CD4-positive, alpha-beta T cell treated with Interleukin-21 for 1 hour (primary cell): ENCODE measurements at regions not wholly inside any gene's neighbourhood (a gene's known extent, or its start where the extent isn't known, plus 50 kb on each side); places are given as distances from the start of the nearest gene placed in this dataset.

Source experiments
- DNase-seq: peaks from one replicate; pipeline ENCODE4 v3.0.0-alpha.2; 2020

GRCh38 chr9:14427419-14427818 is 113.5 kb upstream of the NFIB start:
- DNase-seq = no peak

DNA sequence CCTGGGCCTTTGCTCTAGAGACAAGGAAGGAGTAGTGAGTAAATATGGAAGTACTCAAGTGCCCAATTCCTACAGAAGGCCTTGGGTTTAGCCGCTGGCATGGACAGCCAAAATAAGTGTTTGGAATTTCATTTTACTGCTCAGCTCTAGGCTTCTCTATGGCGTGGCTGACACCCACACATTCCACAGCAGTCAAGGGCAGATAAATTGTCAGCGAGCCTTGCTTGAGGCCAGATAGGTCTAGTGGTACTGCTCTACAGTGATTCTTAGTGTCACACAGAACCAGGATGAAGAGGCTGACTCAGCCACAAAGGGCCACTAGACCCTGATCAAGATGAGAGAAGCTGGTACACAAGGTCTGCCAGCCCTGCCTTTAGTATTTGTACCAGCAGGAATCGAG is 111.0 kb upstream of the NFIB start:
- DNase-seq = no peak

- DNase-seq = no peak
These were observed 110.3 kb upstream of the NFIB start for GRCh38 chr9:14424289-14424688.

DNA sequence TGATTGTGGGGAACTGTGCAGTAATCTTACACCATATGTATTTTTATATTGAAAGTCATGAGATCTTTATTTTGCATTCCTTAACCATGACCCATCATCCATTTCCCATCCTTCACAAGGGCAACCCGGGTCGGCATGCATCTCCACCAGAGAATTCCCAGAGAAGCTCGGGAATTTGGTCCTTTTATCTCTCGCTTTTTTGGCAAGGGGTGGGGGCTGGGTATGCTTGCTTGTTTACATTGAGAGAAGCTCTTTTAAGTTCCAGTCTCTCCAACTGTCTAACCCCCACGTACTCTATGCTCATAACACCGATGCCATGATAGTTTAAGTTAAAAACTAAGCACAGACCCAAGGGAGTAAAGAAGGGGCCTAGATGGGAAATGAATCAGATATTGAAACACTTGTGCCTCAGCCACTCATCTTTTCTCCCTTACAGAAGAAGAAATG is 109.9 kb upstream of the NFIB start:
- DNase-seq = no peak

DNA sequence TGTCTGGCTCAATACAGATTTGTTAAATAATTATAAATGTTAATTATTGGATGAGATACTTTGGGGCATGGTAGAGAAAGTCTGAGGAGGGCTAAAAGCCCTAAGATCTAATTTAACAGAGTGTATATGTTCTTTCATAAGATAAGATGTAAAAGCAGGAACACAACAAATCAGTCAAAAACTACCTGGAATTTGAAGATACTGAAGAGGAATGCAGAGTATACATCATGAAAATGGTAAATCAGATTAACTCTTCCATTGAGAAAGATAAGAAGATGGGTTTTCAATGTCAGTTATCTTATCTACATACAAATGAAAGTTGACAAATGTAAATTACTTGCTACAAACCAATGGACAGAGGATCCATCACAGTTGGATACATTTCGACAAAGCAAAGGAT is 107.3 kb upstream of the NFIB start:
- no peak for DNase-seq

- no peak for DNase-seq
These were observed 105.3 kb upstream of the NFIB start for GRCh38 chr9:14418941-14419937.

GRCh38 chr9:14418301-14418940 is 104.5 kb upstream of the NFIB start:
- no peak for DNase-seq

GRCh38 chr9:14417237-14417636 is 103.3 kb upstream of the NFIB start:
- DNase-seq = no peak

- DNase-seq = no peak
These were observed 102.0 kb upstream of the NFIB start for GRCh38 chr9:14415947-14416346.

- DNase-seq = no peak
These were observed 99.9 kb upstream of the NFIB start for GRCh38 chr9:14413812-14414211.

DNA sequence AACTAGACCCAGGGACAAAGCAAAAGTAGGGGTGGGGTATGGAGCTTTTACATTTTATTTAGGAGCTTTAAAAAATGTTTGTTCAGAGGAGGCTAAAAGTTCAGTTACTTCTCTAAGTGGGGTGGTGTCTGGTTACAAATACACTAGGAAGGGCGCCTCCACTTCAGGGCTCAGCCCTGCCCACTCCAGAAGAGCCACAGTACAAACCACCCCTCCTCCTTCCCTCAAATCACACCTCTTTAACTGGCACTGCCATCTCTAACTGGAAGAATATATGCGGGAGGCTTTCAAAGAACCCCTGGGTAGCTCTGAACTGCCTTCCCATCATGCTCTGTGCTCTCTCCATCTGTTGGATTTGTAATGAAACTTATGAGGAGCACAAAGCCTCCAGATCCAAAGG is 98.8 kb upstream of the NFIB start:
- no peak for DNase-seq

GRCh38 chr9:14406463-14406862 is 92.5 kb upstream of the NFIB start:
- no peak for DNase-seq

GRCh38 chr9:14405176-14405706 is 91.3 kb upstream of the NFIB start:
- no peak for DNase-seq

DNA sequence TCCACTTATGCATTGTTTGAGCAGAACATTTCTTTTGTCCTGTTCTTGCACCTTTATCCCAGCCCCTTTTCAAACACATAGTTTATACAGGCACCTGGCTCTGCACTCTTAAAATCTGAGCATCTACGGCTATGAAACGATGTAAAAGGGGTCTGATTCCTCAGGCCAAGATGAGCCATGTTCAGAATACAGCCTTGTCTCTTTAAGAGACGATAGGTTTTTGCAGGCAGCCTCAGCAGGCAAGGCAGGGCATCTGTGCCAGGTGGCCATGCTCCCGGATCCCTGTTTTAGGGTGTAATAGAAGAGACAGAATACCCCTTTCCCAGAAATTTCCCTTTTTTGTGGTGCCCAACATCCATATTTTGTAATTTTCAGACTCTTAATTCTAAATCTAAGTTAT is 89.1 kb upstream of the NFIB start:
- no peak for DNase-seq

DNA sequence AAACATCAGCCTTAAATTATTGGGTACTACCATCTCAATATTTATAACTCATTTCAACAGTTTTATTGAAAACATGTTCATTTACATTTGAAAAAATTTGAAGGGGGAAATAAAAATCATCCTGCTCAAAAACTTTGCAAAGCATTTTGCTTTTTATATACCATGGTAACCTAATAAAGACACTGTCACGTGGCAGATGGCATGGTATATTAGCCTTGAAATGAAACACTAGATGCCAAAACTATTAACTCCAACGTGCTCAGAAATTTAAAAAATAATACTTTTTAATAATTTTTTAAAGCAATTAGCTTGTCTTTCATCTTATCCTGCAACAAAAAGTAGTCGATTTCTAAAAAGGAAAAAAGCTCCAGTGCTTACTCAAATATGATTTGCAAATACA is 88.6 kb upstream of the NFIB start:
- no peak for DNase-seq

- DNase-seq = no peak
These were observed 88.0 kb upstream of the NFIB start for GRCh38 chr9:14401911-14402310.

- DNase-seq = no peak
These were observed 86.7 kb upstream of the NFIB start for GRCh38 chr9:14400658-14400995.

DNA sequence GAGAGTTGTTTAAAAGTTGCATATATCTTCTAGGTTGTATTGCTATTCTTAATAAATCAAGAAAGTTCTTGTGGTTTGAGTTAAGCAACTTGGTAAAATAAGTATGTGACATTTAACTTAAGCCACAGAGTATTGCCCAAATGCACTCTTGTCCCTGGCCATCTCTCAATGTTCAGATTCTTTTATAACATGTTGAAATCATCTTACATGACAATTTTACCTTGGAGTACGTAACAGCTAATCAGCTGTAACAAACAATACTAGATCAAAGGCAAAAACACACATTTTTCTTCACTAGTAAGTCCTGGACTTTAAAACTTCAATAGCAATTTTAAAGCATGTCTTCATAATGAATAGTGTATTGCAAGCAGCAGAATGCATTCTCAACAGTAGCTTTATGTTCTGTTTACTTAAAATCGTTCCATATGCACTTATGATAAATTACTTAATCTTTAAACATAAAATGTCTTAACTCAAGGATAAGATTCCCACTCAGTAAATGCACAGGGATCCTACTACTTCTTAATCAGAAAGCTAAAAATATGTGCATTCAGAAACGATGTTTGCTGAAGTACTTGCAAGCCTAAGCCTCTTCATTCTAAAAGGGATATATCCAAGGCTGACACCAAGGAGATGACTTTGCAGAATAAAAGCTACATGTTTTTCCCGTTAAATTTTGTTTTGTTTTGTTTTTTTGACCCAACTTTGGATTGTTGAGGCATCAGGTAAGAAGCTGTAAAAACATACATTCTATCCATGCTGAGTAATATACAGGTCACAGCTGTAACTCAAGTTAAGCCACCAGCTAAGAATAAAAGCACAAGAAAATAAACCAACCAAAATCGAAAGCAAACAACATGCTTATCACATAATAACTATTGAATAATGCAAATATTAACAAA is 86.1 kb upstream of the NFIB start:
- no peak for DNase-seq

GRCh38 chr9:14398473-14398872 is 84.5 kb upstream of the NFIB start:
- DNase-seq = no peak

GRCh38 chr9:14396171-14396570 is 82.2 kb upstream of the NFIB start:
- no peak for DNase-seq

DNA sequence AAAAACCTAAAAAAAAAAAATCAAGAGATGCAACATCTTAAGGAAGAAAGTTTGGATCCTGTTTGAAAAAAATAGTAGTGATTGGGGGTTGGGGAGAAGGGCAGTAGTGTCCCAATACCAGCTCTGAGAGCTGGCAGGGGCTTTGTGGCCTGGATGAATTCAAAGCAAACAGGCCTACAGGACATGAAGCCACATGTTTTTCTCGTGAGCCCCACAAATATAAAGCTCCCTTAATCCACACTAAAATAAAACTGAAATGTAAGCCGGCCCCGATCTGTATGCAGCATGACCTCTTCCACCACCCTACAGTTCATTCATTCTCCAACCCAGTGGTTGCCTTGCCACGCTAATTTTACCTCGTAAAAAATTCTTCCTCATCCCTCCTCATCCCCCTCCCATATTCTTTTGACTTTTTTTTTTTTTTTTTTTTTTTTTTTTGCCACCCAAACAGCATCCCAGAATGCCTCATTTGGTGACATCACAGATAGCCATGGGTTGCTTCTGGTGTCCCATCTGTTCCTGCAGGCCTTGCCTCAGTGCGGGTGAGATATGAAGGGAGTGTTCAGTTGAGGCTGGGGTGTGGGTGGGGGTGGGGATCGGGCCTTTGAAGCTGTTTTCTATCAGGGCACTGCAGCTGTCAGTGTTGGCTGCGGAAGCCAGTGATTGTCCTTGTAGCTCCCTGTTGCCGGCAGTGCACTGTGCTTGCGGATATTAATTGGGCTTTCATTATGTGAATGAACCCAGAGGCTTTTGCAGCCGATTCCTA is 81.6 kb upstream of the NFIB start:
- no peak for DNase-seq

DNA sequence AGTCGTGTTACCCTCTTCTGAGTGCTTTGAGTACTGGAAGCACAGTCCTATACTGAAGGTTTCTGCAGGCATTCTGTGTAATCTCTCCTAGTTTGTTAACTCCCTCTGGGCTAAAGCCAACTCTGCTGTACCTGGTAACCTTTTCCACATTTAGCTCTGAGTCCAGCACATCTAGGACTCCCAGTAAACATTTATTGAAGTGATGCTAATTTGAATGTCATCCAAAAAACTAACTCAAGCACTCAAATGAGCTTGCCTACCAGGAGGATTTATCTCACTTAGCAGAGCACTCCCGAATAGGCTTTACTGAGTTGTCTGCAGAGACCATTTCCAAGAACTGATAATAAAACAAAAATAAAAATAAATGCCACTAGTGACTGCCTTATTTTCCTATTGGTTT is 79.5 kb upstream of the NFIB start:
- DNase-seq = no peak
